ENCODE measurements at regions not wholly inside any gene's neighbourhood (a gene's known extent, or its start where the extent isn't known, plus 50 kb on each side); places are given as distances from the start of the nearest gene placed in this dataset.

- DNase-seq (ENCODE audit: extremely low read depth in 1 of 2, low read depth in 1 of 2), result no peak
Measured at GRCh38 chr1:59078070-59078800, 218.7 kb upstream of the FGGY start.

GRCh38 chr1:59078866-59079265 is 218.0 kb upstream of the FGGY start:
- DNase-seq (ENCODE audit: extremely low read depth in 1 of 2, low read depth in 1 of 2), result no peak

- no peak for DNase-seq (ENCODE audit: extremely low read depth in 1 of 2, low read depth in 1 of 2)
Measured at GRCh38 chr1:59079434-59080140, 217.3 kb upstream of the FGGY start.

- DNase-seq (ENCODE audit: extremely low read depth in 1 of 2, low read depth in 1 of 2), result no peak
Measured at GRCh38 chr1:59081181-59081580, 215.7 kb upstream of the FGGY start.

- DNase-seq (ENCODE audit: extremely low read depth in 1 of 2, low read depth in 1 of 2), result no peak
Measured at GRCh38 chr1:59081795-59082194, 215.1 kb upstream of the FGGY start.

GRCh38 chr1:59083946-59084865 is 212.7 kb upstream of the FGGY start:
- DNase-seq (ENCODE audit: extremely low read depth in 1 of 2, low read depth in 1 of 2), result no peak

GRCh38 chr1:59085101-59085500 is 211.8 kb upstream of the FGGY start:
- no peak for DNase-seq (ENCODE audit: extremely low read depth in 1 of 2, low read depth in 1 of 2)

- DNase-seq (ENCODE audit: extremely low read depth in 1 of 2, low read depth in 1 of 2), result no peak
Measured at GRCh38 chr1:59089036-59089798, 207.7 kb upstream of the FGGY start.

- DNase-seq (ENCODE audit: extremely low read depth in 1 of 2, low read depth in 1 of 2), result no peak
Measured at GRCh38 chr1:59089922-59090457, 206.9 kb upstream of the FGGY start.

GRCh38 chr1:59092126-59092525 is 204.8 kb upstream of the FGGY start:
- DNase-seq (ENCODE audit: extremely low read depth in 1 of 2, low read depth in 1 of 2), result no peak

- no peak for DNase-seq (ENCODE audit: extremely low read depth in 1 of 2, low read depth in 1 of 2)
Measured at GRCh38 chr1:59094001-59094400, 202.9 kb upstream of the FGGY start.

GRCh38 chr1:59096501-59096900 is 200.4 kb upstream of the FGGY start:
- no peak for DNase-seq (ENCODE audit: extremely low read depth in 1 of 2, low read depth in 1 of 2)

- no peak for DNase-seq (ENCODE audit: extremely low read depth in 1 of 2, low read depth in 1 of 2)
Measured at GRCh38 chr1:59098655-59099054, 198.2 kb upstream of the FGGY start.

GRCh38 chr1:59100708-59101374 is 196.1 kb upstream of the FGGY start:
- DNase-seq (ENCODE audit: extremely low read depth in 1 of 2, low read depth in 1 of 2), result no peak

- no peak for DNase-seq (ENCODE audit: extremely low read depth in 1 of 2, low read depth in 1 of 2)
Measured at GRCh38 chr1:59101518-59101917, 195.4 kb upstream of the FGGY start.

- no peak for DNase-seq (ENCODE audit: extremely low read depth in 1 of 2, low read depth in 1 of 2)
Measured at GRCh38 chr1:59103457-59103856, 193.4 kb upstream of the FGGY start.

GRCh38 chr1:59104191-59104760 is 192.6 kb upstream of the FGGY start:
- no peak for DNase-seq (ENCODE audit: extremely low read depth in 1 of 2, low read depth in 1 of 2)

GRCh38 chr1:59105548-59106507 is 191.1 kb upstream of the FGGY start:
- no peak for DNase-seq (ENCODE audit: extremely low read depth in 1 of 2, low read depth in 1 of 2)

Data from activated CD8-positive, alpha-beta memory T cell treated with anti-CD3 and anti-CD28 coated beads for 1 hour (primary cell).